OCI-LY1 (cell line): ENCODE measurements at regions not wholly inside any gene's neighbourhood (a gene's known extent, or its start where the extent isn't known, plus 50 kb on each side); places are given as distances from the start of the nearest gene placed in this dataset.

Source experiments
- H2AFZ ChIP-seq: fragments of 200-600 bp; sonication (generic), shearing (Covaris generic); 2 replicates; pipeline ENCODE4 v1.6.0; 2014; ENCODE audit warnings: antibody characterized with exemption, mild to moderate bottlenecking, low read length
- H3F3A ChIP-seq: fragments of 200-600 bp; sonication (generic), shearing (Covaris generic); 2 replicates; pipeline ENCODE4 v1.6.0; 2014; ENCODE audit warnings: mild to moderate bottlenecking, antibody characterized with exemption, low read length, moderate library complexity; ENCODE audit not compliant: insufficient read depth
- H3K27ac ChIP-seq: fragments of 200-600 bp; sonication (generic); 2 replicates; pipeline ENCODE4 v1.5.1; 2014; ENCODE audit warnings: low read length, mixed run types, mild to moderate bottlenecking, low read depth; ENCODE audit not compliant: poor library complexity, severe bottlenecking
- H3K27me3 ChIP-seq: fragments of 200-600 bp; sonication (generic); 2 replicates; pipeline ENCODE4 v1.6.0; 2014; ENCODE audit warnings: antibody characterized with exemption, mild to moderate bottlenecking, low read length, moderate library complexity; ENCODE audit not compliant: insufficient read depth
- H3K36me3 ChIP-seq: fragments of 200-600 bp; sonication (generic); 2 replicates; pipeline ENCODE4 v1.6.1; 2014; ENCODE audit warnings: mild to moderate bottlenecking, antibody characterized with exemption, low read length, moderate library complexity, mixed read lengths; ENCODE audit not compliant: insufficient read depth
- H3K4me1 ChIP-seq: fragments of 200-600 bp; sonication (generic); 2 replicates; pipeline ENCODE4 v1.5.1; 2014; ENCODE audit warnings: mild to moderate bottlenecking, low read length, moderate library complexity; ENCODE audit not compliant: insufficient read depth, severe bottlenecking
- H3K4me2 ChIP-seq: fragments of 200-600 bp; sonication (generic), shearing (Covaris generic); 2 replicates; pipeline ENCODE4 v1.6.1; 2014; ENCODE audit warnings: low read length
- H3K4me3 ChIP-seq: fragments of 200-600 bp; sonication (generic); 2 replicates; pipeline ENCODE4 v1.5.1; 2014; ENCODE audit warnings: low read length, low read depth, mild to moderate bottlenecking, mixed read lengths; ENCODE audit not compliant: poor library complexity, severe bottlenecking
- H3K79me2 ChIP-seq: fragments of 200-600 bp; shearing (Covaris generic); 2 replicates; pipeline ENCODE4 v1.6.1; 2016; ENCODE audit warnings: mixed run types, low read length, mixed read lengths; ENCODE audit not compliant: insufficient read depth
- H3K9ac ChIP-seq: fragments of 200-600 bp; sonication (generic), shearing (Covaris generic); 2 replicates; pipeline ENCODE4 v1.6.1; 2014; ENCODE audit warnings: mild to moderate bottlenecking, low read length, mixed read lengths
- H3K9me2 ChIP-seq: fragments of 200-600 bp; sonication (generic), shearing (Covaris generic); 2 replicates; pipeline ENCODE4 v1.6.1; 2014; ENCODE audit warnings: low read depth, mild to moderate bottlenecking, low read length, mixed read lengths
- H3K9me3 ChIP-seq: fragments of 200-600 bp; shearing (Covaris generic); 2 replicates; pipeline ENCODE4 v1.6.1; 2014; ENCODE audit warnings: low read length, mixed read lengths
- H4K20me1 ChIP-seq: fragments of 200-600 bp; sonication (generic), shearing (Covaris generic); 2 replicates; pipeline ENCODE4 v1.6.0; 2016; ENCODE audit warnings: mild to moderate bottlenecking, low read length; ENCODE audit not compliant: insufficient read depth
- CTCF ChIP-seq: fragments of 200-600 bp; sonication (generic), shearing (Covaris generic); IDR thresholded peaks from 2 replicates; pipeline ENCODE4 v1.5.1; 2017; ENCODE audit warnings: mild to moderate bottlenecking, antibody characterized with exemption, low read length, moderate library complexity, mixed read lengths
- EZH2 ChIP-seq: fragments of 200-600 bp; sonication (generic), shearing (Covaris generic); IDR thresholded peaks from 2 replicates; pipeline ENCODE4 v1.8.0; 2017; ENCODE audit warnings: borderline replicate concordance, mixed run types, mild to moderate bottlenecking, antibody characterized with exemption, low read length, moderate library complexity, mixed read lengths

GRCh38 chr21:35414507-35415139 is 365.5 kb upstream of the RUNX1 start:
- H3K36me3 ChIP-seq: no peaks in the 10 kb centered on the region
- H2AFZ ChIP-seq: no peak overlapping the region
- no peak overlapping the region for H3K4me2 ChIP-seq
- no peaks in the 10 kb centered on the region for H3F3A ChIP-seq
- no peaks in the 10 kb centered on the region for H3K79me2 ChIP-seq
- no peaks in the 10 kb centered on the region for H3K27me3 ChIP-seq
- no peaks in the 10 kb centered on the region for H3K4me1 ChIP-seq
- TF ChIP-seq CTCF (no peak), EZH2 (no peak)
- no peak overlapping the region for H3K4me3 ChIP-seq
- no peaks in the 10 kb centered on the region for H4K20me1 ChIP-seq
- H3K9me3 ChIP-seq: no peaks in the 10 kb centered on the region
- H3K9ac ChIP-seq: no peak overlapping the region
- no peak overlapping the region for H3K27ac ChIP-seq
- no peaks in the 10 kb centered on the region for H3K9me2 ChIP-seq

GRCh38 chr21:35414056-35414455 is 365.0 kb upstream of the RUNX1 start:
- Histone ChIP-seq H3K4me1 (no peaks in the 10 kb centered on the region), H3K4me2 (no peak overlapping the region), H3K4me3 (no peak overlapping the region), H3F3A (no peaks in the 10 kb centered on the region), H3K79me2 (no peaks in the 10 kb centered on the region), H3K9me2 (no peaks in the 10 kb centered on the region), H3K27ac (no peak overlapping the region), H2AFZ (no peak overlapping the region), H4K20me1 (no peaks in the 10 kb centered on the region), H3K36me3 (no peaks in the 10 kb centered on the region), H3K9ac (no peak overlapping the region), H3K9me3 (no peaks in the 10 kb centered on the region), H3K27me3 (no peaks in the 10 kb centered on the region)
- TF ChIP-seq EZH2 (no peak), CTCF (no peak)

- Histone ChIP-seq H3K4me2 (no peak overlapping the region), H3K79me2 (no peaks in the 10 kb centered on the region), H3K27ac (no peak overlapping the region), H3K27me3 (no peaks in the 10 kb centered on the region), H3K9me2 (no peaks in the 10 kb centered on the region), H3K9me3 (no peaks in the 10 kb centered on the region), H4K20me1 (no peaks in the 10 kb centered on the region), H3K36me3 (no peaks in the 10 kb centered on the region), H3K4me3 (no peak overlapping the region), H3K9ac (no peak overlapping the region), H3F3A (no peaks in the 10 kb centered on the region), H3K4me1 (no peaks in the 10 kb centered on the region), H2AFZ (no peak overlapping the region)
- TF ChIP-seq CTCF (no peak), EZH2 (no peak)
Observed at GRCh38 chr21:35412231-35412630, 363.1 kb upstream of the RUNX1 start.
